ENCODE measurements at regions not wholly inside any gene's neighbourhood (a gene's known extent, or its start where the extent isn't known, plus 50 kb on each side); places are given as distances from the start of the nearest gene placed in this dataset.

DNA sequence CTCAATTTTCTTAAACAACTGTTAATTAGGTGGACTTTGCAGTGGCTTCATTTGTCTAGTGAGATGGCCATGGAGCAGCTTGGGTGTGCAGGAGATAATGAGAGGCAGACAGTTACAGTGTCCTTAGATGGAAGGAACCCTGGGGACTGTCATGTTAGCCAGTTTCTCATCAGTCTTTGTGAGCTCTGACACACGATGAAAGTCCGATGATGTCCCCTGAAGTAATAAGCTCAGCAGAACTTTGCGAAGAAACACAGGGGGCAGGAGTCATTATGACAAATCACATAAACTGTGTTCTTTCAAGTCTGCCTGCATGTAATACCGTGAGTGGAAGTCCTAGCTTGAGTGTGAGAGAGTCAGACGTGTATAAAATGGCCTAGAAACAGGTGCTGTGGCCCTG lies 201.8 kb downstream of the DRD1 start:
- no peak for DNase-seq (ENCODE audit: low spot score)

DNA sequence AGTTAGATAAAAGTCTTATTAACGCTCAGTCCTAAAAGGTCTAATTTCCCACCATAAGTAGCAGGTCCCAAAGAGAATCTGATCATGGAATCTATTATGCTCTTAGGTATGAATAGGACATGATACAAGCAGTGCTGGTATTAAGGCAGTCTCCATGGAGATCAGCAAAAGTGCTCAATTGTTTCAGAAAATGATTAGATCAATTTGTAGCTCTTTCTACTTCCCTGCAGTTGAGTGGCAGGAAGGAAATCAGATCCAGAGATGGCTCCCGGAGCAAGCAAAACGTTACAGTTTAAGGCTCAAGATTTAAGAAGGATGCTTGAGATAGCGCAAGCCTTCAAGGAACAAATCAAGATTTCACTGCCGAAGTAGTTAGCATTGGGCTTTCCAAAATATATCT lies 205.7 kb downstream of the DRD1 start:
- no peak for DNase-seq (ENCODE audit: low spot score)

DNA sequence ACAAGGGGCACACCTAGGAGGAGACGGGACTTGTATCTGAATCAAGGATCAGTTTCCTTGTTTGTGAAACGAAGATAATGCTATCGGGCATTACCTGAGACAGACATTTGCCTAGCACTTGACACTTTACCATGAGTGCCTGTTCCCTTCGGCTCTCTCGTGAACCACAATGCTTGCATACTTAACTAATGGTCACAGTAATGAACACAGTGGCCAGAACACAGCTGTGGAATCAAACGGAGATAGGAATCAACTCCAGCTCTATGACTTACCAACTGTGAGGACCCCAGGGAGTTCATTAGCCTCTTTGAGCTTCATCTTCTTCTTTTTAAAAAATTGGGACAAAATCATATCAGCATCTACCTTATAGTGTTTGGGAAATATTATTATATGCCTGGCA lies 207.8 kb downstream of the DRD1 start:
- DNase-seq (ENCODE audit: low spot score), result no peak

DNA sequence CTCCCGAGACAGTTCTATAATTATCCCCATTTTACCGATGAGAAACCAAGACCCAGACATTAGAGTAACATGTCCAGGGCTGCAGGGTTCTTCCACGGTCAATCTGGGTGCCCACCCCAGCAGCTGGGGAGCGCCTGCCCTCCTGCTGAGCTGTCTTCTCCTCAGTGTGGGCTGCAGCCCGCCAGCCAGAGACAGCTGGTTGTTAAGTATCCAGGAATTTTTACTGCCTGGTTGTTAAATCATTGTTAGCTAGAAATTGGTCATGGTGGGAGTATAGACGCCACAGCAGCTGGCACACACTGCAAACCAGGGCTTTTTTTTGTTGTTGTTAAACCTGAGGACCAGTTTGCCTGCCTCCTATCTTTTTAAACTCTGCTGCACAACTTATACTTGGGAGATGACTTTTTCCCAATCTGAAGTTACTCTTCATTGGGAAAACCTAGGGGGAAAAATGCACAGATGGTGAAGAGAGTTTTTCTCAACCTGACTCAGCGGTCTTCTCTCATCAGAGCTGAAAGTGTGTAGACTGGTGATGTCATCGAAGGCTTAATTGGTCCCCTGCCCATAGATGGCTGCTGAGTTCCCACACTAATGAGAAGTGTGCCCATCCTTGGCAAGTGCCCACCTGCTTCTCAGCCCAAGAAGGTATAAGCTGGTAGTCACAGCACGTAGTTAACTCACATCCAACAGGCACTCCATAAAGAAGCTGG lies 208.6 kb downstream of the DRD1 start:
- DNase-seq (ENCODE audit: low spot score), result no peak

DNA sequence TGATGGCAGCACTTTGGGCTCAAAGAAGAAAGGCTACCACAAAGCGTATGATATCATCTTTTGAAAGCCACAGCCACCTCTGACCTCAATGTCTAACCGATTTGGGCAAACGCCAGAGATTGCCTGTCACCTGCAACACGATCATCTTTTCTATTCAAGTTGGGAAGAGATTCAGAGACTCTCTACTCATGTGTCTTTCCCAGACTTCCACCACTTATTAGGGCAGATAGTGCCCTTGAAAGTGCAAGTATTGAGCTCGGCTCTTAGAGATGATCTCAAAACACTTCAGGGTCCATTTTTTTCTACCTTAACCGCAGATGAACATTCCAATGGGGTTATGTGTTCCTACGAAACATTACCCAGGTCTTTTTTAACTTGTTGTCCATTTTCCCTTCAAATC lies 213.7 kb downstream of the DRD1 start:
- no peak for DNase-seq (ENCODE audit: low spot score)

DNA sequence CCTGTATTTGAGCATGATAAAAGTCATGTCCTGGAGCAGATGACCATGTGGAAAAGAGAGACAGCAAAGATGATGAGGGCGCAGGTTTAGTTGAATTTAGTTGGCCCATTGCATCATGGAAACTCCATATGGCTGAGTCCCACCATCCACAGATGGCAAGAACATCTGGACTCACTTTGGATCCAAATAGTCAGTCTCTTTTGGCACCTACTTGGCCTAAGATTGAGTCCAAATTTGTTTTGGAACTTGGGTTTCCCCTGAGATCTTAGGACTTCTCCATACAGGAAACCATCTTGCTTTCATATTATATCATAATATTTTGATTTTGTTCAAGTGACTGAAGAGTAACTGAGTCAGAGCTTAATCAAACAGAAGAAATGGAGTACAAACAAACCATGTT lies 217.5 kb downstream of the DRD1 start:
- DNase-seq (ENCODE audit: low spot score), result no peak

DNA sequence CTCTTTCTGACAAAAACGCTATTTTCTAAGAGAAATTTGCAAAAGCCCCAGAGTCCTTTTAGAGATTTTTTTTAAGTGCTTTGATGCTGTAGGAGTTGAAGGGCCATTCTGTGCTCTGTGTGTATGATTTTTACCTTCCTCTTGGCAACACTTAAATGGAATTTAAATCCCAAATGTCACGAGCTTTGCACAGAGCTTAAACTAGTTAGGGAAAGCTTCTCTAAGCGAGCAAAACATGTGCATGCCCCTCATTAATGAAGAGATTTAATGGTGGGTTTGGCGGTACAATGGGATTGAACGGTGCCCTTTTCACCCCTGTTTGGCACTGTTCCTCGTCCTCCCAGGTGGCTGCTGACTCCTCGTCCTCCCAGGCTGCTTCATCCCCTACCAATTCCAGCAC lies 220.7 kb downstream of the DRD1 start:
- no peak for DNase-seq (ENCODE audit: low spot score)

DNA sequence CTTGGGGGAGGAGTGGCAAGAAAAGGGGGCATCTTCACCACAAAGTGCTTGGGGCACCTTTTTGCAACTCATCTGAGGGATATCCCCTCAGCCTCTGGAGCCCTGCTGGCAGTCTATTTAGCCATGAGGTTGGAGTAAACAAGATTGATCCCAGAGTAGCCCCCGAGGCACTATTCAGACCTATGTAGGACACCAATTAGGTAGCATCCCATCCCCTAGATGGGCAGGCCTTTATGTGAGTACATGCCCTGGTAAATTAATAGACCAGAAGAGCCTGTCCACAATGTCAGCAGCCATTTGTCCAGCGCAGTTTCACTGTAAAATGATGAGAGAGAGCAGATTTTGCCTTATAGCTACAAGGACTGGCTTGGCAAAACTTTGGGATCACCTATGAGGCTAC lies 221.4 kb downstream of the DRD1 start:
- no peak for DNase-seq (ENCODE audit: low spot score)

DNA sequence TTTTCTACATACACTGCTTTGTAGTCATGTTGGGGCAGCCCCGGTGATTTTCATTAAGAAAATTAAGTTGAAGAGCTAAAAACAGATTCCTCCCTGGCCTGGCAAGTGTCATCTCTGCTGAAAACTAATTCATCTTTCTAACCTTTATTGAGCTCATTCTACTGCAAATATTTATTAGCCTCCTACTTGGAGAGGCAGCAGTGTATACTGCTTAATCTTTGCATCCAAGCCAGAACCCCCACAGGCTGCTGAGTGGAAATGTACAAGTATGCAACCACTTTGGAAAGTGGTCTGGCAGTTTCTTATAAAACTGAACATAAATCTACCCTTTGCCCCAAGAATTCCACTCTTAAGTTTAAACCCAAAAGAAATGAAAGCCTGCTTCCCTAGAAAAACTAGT lies 223.4 kb downstream of the DRD1 start:
- DNase-seq (ENCODE audit: low spot score), result no peak

DNA sequence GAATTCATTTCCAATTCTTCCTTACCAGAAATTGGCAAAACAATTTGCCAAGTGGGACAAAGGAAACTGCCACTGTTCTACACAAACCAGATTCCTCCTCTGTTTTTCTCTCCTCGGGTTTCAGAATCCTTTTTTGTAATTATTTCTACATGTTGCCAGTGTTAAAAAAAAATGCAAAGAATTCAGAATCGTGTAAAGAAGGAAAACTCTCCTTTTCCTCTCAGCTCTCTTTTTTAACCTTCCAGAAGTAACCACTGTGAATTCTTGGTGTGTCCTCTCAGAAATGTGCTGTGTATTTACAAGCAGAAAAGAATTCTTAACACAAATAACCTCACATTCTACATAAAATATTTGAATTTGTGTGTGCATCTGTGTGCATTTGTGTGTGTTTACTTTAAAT lies 224.6 kb downstream of the DRD1 start:
- no peak for DNase-seq (ENCODE audit: low spot score)

DNA sequence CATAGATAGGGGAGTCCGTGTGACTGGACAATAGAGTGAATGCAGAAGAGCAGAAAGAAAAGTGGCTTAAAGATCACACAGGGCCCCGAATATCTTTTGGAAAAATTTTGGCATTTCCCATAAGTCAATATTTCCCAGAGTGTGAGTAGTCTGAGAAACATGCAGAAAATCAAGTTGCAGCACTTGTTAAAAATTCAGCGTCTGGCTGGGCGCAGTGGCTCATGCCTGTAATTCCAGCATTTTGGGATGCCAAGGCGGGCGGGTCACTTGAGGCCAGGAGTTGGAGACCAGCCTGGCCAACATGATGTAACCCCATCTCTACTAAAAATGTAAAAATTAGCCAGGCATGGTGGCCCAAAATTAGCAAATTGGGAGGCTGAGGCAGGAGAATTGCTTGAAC lies 227.0 kb downstream of the DRD1 start:
- DNase-seq (ENCODE audit: low spot score), result no peak

DNA sequence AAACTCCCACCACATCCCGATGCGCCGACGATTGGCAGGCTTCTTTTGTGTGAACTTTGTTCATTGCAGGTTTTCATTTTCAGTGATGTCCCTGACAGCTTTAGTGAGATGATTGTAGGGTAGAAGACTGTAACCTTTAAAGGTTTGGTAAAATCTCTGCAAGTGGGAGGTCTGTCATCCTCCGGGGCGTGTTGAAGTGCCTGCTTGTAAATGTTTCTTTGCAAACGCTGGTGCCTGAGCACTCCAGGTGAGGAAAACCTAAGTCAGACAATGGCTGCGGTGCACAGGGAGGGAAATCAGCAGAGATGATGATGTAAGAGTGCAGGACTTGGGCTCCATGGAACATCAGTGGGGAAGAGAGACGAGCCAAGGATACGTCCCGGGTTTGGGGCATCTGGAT lies 228.1 kb downstream of the DRD1 start:
- no peak for DNase-seq (ENCODE audit: low spot score)

DNA sequence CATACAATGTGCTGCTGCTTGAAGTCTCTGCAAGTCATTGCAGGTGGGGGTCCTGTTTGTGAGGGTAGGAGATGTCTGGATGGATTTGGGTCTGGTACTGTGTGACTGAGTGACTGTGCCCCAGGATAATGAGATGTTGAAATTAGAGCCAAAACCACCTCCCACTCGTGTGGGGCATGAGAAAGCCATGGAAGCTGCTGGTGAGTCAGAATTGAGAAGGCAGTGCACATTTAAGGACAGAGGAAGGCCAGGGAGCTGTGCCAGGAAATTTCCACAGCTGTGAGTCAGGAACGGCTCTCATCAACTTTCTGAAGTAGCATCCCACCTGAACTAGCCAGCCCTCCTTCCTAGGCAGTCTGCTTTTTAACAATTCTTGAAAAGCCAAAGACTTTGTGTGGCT lies 229.8 kb downstream of the DRD1 start:
- DNase-seq (ENCODE audit: low spot score), result peak; percentile 25

DNA sequence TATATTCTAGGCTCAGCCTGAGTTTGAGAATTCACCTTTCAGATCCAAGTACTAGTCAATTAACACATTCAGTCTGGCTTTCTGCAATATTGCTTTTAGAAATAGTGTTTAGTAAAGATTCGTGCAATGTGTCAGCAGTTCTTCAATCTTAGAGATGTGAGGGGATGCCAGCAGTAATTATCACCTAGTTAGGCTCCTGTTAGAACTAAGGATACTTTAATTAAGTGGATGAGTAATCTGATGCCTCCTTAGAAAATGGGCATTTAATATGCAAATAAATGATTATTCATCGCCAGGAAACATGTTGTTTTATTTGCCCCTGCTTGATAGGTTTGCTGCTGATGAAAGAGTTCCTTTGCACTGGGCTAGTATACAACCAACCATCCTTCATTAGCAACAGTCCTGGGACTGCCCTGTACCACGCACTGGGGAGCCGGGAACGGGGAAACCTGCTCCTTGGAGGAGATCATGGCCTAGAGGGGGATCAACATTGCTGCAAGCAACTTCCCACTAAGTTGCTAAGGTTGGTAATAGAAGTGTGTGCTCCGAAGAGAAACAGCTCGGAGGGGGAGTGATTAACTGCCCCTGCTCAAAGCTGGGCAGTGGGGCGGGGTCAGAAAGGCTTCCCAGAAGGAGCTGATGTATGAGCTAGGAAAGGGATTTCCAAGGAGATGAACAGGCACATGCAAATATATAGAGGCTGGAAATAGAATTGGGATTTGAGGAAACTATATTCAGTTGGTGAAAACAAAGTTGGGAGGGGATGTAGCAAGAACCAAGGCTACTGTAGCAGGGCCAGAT lies 231.8 kb downstream of the DRD1 start:
- no peak for DNase-seq (ENCODE audit: low spot score)

DNA sequence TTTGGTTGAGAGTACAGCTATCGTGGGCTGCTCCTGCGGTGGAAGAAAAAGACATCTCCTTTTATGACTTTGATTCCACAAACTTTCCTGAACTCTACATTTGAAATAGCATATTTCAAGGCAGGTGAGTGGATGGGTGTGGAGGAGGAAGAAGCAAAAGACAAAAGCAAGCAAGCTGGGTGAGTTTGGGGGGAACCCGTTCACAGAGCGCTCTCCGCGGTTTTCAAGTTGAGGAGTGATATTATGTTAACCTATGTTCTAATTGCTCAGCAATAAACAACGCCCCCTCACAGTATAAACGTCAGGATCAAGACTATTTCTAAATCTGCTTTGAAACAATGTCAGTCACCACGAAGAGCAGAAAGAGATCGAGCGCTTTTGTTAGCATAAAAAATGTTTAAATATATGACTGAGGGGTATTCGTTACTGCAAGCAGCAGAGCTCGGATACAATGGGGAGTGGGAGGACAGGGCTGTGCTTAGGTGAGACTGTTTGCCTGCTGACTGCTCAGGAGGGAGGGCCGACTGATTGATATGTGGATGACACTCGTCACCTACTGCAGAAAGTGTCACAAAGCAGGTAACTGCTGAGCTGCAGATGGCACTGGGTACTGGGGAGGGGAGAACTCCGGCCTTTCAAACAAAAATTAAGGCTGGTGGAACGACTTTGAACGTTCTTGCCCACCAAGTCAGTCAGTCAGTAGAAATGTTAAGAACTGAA lies 236.5 kb downstream of the DRD1 start:
- DNase-seq (ENCODE audit: low spot score), result no peak

DNA sequence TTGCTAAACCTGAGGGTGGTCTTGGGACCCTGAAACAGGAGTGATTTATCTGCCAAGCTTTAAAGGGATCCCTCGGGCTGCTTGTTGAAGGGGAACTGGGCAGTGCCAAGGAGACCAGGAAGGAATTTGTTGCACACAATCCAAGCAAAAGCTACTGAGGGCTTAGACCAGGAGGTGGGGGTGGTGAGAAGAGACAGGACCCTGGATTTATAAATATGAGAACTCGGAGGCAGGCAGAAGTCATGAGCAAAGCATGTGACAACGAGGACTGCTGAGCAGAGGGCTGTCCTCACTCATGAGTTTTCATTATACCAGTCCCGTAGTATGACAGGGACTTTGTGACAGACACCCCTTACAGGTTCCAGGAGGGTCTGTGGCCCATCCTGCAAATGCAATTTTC lies 237.3 kb downstream of the DRD1 start:
- no peak for DNase-seq (ENCODE audit: low spot score)

DNA sequence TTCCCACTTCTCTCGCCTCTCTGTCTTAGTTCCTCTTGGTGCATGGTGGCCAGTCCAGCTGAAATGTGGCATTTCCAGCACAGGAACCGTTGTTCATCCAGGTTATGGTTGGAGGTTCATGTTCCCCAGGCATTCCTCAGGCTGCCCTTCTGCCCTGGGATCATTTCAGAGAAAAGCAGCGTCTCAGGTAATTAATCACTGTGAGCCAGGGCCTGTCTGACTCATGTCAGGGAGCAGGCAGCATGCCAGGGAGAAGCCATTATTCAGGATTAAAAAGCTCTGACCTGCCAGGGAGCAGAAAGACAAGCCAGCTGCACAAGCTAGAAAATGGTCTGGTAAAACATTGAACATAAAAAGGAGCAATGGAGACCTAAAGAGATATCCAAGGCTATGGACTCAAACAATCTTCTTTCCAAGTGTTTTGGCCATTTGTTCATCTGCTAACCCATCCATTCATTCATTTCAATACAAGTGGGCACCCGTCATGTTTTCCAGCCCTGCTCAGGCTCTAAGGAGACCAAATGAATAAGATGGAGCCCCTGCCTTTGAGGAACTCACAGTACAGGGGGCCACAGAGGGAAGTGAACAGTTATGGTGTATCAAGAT lies 241.4 kb downstream of the DRD1 start:
- no peak for DNase-seq (ENCODE audit: low spot score)

DNA sequence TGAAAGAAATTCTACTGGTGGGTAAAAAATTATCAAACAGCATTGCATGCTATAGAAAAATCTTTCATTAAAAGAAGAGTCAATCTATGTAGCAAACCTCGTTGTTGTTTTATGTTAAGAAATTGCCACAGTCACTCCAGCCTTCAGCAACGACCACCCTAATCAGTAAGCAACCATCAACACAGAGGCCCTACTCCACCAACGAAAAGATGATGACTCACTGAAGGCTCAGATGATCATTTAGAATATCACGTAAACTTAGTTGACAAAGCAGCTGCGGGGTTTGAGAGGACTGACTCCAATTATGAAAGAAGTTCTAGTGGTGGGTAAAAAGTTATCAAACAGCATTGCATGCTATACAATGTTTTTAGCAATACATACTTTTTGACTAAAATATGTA lies 242.6 kb downstream of the DRD1 start:
- DNase-seq (ENCODE audit: low spot score), result no peak

DNA sequence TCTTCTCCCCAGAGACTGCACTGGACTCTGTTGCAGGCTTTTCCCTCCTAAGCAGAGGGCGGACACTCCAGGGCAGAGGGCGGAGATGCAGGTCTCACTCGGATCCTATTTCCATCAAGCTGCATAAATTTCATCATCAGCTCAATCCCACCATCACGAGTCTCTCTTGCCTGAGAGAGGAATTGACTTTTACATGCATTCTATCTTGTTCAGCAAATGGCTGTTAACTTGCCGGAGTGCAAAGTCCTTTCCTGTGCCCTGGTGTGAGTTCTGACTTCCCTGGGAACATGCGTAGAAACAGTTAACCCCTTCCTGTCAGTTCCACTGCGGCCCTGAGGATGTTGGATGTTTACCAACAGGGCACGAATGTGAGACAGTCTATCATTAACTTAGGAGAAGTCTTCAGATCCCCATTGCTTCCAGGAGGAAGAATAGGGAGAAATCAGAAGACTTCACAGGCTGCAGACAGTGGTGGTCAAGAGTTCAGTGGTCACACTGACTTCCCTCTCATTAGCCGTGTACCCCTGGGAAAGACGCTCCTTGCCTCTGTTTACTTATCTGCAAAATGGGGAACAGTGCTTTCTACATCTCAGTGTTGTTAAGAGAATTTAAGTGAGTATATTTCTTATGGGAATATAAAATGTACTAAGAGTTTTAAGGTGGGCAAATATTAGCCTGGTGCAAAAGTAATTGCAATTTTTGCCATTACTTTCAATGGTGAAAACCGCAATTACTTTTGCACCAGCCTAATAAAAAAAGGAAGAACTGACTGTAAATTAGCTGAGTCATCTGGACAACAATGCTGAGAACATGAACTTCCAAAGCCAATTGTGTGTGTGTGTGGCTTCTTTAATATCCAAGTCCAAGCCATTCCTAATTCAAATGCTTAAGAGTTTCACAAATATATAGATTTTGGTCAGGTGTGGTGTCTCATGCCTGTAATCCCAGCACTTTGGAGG lies 248.0 kb downstream of the DRD1 start:
- DNase-seq (ENCODE audit: low spot score), result no peak

DNA sequence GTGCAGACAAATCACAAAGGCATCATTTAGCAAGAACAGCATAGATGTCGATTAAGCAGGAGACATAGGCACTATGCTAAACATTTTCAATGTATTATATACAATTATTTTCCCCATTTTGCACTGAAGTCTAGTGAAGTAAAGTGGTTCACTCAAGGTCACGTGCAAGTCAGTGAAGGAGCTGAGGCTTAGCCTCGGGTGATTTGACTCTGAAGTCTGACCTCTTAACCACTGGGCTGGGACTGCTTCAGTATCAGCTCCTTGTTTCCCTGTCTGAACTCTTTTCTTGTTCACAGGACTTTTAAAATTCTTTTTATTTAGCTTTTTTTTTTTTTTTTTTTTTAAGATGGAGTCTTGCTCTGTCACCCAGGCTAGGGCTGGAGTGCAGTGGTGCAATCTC lies 262.7 kb downstream of the DRD1 start:
- DNase-seq (ENCODE audit: low spot score), result no peak

DNA sequence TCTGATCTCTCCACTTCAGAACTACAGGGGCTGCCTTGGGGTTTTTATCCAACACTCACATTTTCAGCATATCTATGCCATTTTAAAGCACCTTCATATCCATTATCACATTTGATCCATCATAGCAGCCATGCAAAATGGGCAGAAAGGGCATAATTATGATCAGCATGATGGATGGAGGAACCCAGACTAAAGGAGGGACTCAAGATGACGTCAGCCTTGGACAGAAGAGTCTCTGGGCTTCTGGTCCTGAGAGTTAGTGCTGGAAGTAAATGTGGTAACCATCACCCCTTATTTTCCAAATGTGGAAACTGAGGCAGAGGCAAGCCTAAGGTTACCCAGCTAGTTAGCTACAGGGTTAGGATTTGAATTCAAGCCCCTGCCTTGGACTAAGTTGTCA lies 273.1 kb downstream of the DRD1 start:
- no peak for DNase-seq (ENCODE audit: low spot score)

Measured in Ammon's horn (tissue), 1 donor.